ENCODE measurements at regions not wholly inside any gene's neighbourhood (a gene's known extent, or its start where the extent isn't known, plus 50 kb on each side); places are given as distances from the start of the nearest gene placed in this dataset.

GRCh38 chr13:44236801-44237207, 136.8 kb upstream of the SERP2 start:
- peaks cover 33% of the 10 kb centered on the region for H3K4me1 Mint-ChIP-seq (ENCODE audit: low read depth)
- DNase-seq: no peak
- peak overlapping the region; percentile 87; the same call in 1 of the 2 replicates for H3K27ac Mint-ChIP-seq
- H3K4me3 Mint-ChIP-seq: no peak overlapping the region
- H3K9me3 Mint-ChIP-seq: no peaks in the 10 kb centered on the region
- no peak for TF ChIP-seq CTCF (IDR thresholded peaks at IDR 0.05)
- peaks cover under 1% of the 10 kb centered on the region for H3K27me3 Mint-ChIP-seq (ENCODE audit: insufficient read depth)
- H3K36me3 Mint-ChIP-seq (ENCODE audit: low read depth): no peaks in the 10 kb centered on the region; the same call in 1 of the 2 replicates

- peak overlapping the region; percentile 87 for H3K27ac Mint-ChIP-seq
- peaks cover 33% of the 10 kb centered on the region for H3K4me1 Mint-ChIP-seq (ENCODE audit: low read depth)
- H3K9me3 Mint-ChIP-seq: no peaks in the 10 kb centered on the region
- H3K27me3 Mint-ChIP-seq (ENCODE audit: insufficient read depth): peaks cover 4% of the 10 kb centered on the region
- peak; percentile 90 for DNase-seq
- H3K4me3 Mint-ChIP-seq: peak overlapping the region; percentile 61
- no peak for TF ChIP-seq CTCF (IDR thresholded peaks at IDR 0.05)
- no peaks in the 10 kb centered on the region for H3K36me3 Mint-ChIP-seq (ENCODE audit: low read depth)
Observed at GRCh38 chr13:44237276-44237767, 136.3 kb upstream of the SERP2 start.

GRCh38 chr13:44237881-44238421, 135.7 kb upstream of the SERP2 start:
- Mint-ChIP-seq H3K36me3 (ENCODE audit: low read depth) (no peaks in the 10 kb centered on the region), H3K9me3 (no peaks in the 10 kb centered on the region), H3K27ac (peak overlapping the region; percentile 87), H3K27me3 (ENCODE audit: insufficient read depth) (peaks cover 4% of the 10 kb centered on the region), H3K4me1 (ENCODE audit: low read depth) (peaks cover 33% of the 10 kb centered on the region), H3K4me3 (peak overlapping the region; percentile 61; the same call in 1 of the 2 replicates)
- DNase-seq: no peak
- TF ChIP-seq CTCF (IDR thresholded peaks at IDR 0.05): no peak

GRCh38 chr13:44240611-44241145, 132.9 kb upstream of the SERP2 start:
- no peak for TF ChIP-seq CTCF (IDR thresholded peaks at IDR 0.05)
- no peaks in the 10 kb centered on the region for H3K36me3 Mint-ChIP-seq (ENCODE audit: low read depth)
- H3K9me3 Mint-ChIP-seq: no peaks in the 10 kb centered on the region
- peaks cover 26% of the 10 kb centered on the region for H3K4me1 Mint-ChIP-seq (ENCODE audit: low read depth)
- peaks cover 4% of the 10 kb centered on the region for H3K27me3 Mint-ChIP-seq (ENCODE audit: insufficient read depth)
- no peak overlapping the region for H3K4me3 Mint-ChIP-seq
- H3K27ac Mint-ChIP-seq: no peak overlapping the region
- no peak for DNase-seq

GRCh38 chr13:44241638-44242037, 132.0 kb upstream of the SERP2 start:
- peaks cover 4% of the 10 kb centered on the region for H3K27me3 Mint-ChIP-seq (ENCODE audit: insufficient read depth)
- peaks cover 20% of the 10 kb centered on the region for H3K4me1 Mint-ChIP-seq (ENCODE audit: low read depth)
- no peak for TF ChIP-seq CTCF (IDR thresholded peaks at IDR 0.05)
- no peak overlapping the region for H3K27ac Mint-ChIP-seq
- no peak for DNase-seq
- no peaks in the 10 kb centered on the region for H3K36me3 Mint-ChIP-seq (ENCODE audit: low read depth)
- H3K4me3 Mint-ChIP-seq: no peak overlapping the region
- no peaks in the 10 kb centered on the region for H3K9me3 Mint-ChIP-seq

Measured in HFFc6 (cell line).